ENCODE measurements at regions not wholly inside any gene's neighbourhood (a gene's known extent, or its start where the extent isn't known, plus 50 kb on each side); places are given as distances from the start of the nearest gene placed in this dataset.

DNA sequence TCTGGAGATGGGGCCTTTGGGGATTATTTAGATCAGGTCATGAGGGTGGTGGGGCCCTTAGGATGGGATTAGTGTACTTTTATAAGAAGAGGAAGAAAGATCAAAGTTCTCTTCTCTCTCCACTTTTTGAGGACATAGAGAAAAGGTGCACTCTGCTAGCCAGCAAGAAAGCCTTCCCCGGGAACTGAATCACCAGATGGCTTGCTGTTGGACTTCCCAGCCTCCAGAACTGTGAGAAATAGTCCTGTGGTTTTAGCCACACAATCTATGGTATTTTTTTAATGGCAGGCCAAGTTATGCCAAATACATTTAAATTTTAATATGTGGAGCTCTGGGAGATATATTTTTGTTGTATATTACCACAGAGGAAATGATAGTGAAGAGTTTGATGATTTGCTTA, 385.8 kb downstream of the KLF12 start:
- DNase-seq (ENCODE audit: low spot score): no peak

DNA sequence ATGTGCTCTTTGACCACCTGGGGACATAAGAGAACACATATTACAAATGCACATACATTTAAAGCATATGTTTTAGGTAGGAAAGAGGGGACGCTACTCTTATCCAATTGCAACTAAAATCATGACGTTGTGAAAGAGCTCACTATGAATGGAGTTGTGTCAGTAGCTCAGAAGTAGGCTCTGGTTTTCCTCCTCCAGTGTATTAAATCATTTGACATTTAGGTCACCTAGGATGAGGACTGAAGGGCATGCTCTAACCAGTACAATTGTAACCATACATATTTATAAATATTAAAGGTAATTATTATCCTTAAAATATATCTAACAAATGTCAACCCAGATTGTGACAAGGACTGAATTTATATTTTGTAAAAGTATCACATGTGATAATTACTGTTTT, 389.0 kb downstream of the KLF12 start:
- no peak for DNase-seq (ENCODE audit: low spot score)

DNA sequence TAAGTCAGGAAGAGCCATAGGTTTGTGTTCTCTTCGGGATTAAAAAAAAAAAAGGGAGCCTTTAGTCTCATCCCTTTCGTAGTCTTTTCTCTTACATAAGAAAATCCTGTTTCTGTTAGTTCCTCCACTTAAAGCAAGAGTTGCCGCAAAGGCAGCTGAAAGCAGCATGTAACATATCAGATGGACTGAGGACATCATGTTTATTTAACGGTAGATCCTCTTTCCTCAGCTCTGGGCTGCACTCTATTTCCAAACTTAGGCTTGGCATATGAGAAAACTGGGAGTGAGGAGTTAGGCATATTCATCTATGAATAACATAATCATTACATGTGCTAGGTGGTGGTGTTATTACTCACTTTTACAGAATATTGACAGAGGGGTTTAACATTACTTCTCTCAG, 391.2 kb downstream of the KLF12 start:
- DNase-seq (ENCODE audit: low spot score): no peak

DNA sequence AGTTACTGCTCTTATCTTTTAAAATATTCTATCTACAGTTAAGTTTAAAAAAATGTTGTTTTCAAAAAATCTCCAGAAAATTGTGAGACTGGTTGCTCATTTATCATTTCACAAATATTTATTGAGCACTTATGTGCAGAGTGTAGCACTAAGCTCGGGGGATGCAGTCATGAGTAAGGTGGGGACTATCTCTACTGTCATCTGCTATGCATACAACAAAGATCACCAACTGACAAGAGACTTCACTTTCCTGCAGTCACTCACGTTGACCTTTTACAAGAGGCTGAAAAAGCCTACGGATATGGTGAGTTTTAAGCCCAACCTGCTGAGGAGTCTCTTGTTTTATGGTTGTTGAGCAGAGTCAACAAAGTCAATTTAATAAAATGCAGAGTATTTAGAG, 392.5 kb downstream of the KLF12 start:
- DNase-seq (ENCODE audit: low spot score): no peak

DNA sequence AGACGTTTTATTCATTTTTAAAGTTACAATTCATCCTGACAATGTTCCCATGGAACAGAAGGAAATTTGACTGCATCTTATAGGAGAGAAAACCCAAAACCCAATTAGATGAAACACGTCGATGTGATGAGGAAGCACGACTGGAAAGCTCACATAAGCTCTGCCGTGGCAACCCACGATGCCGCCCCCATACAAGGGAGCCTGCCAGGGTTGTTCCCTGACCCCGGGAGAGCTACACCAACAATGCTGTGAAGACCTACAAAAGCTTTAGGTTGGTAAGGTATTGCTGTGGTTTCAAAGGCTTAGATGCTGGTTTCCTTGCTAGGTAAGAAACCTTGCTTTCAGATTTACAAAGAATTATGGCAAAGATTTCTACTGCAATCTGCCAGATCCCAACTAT, 393.1 kb downstream of the KLF12 start:
- DNase-seq (ENCODE audit: low spot score): no peak

DNA sequence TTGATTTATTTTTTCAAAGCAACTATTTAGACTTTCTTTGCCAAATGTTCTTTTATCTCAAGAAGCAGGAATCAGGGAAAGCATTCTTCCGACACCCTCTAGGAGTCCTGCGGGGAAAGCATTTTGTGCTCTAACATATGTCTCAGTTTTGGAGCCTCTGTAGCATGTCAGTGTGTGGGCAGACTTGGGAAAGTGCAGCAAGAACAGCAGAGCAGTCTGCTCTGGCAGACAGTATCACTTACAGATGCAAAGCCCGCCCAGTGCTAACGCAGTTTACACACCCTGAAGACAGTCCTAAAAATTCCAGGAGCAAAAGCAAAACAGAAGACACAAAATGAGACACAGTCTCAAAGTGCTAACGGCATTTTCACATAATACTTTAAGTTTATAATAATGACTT, 393.5 kb downstream of the KLF12 start:
- no peak for DNase-seq (ENCODE audit: low spot score)

DNA sequence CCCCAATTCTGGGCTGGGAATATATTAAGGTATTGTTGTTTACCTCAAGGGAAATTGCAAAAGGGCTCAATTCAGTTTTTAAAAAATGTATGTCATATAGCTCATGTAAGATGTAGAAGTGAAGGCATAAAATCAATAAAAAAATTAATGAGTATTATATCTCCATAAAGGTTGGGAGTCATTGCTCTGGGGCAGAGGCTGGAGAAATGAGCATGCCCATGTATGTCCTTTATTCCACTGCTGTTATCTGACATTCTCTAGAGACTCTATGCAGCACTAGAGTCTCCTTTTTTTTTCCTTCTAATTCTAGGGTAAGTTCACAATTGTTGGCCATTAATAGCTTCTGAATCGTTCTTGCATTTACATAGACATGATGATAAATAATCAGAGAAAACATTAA, 394.8 kb downstream of the KLF12 start:
- DNase-seq (ENCODE audit: low spot score): no peak

DNA sequence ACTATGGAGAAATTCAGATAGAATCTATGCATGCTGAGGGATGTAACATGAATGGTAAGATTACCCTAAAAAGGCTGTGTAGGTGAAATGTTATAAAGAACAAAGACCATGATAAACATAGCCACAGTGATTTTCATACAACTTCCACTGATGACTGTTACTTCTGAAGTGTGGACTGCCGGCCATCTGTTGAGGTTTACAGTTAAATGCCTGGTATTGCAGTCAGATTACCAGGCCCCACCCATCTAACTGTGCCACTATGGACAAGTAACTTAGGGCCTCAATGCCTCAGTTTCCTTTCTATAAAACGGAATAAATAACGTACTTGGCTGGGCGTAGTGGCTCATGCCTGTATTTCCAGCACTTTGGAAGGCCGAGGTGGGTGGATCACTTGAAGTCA, 395.6 kb downstream of the KLF12 start:
- no peak for DNase-seq (ENCODE audit: low spot score)

DNA sequence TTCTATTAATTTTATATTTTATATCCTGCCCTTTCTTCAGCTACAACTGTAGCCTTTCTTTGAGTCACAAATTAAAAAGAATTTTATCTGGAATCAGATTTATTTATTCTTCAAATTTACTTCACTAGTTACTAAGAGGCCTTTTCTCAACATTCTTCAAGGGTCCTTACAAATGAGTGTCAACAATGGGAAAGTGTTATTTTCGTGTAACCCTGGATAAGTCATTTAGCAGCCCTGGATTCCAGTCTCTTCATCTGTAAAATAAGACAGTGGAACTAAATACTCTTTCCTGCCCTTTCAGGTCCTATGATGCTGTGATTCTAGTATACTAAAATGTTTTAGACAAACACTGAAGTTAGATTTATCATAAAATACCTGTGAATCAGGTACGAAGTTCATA, 397.0 kb downstream of the KLF12 start:
- no peak for DNase-seq (ENCODE audit: low spot score)

DNA sequence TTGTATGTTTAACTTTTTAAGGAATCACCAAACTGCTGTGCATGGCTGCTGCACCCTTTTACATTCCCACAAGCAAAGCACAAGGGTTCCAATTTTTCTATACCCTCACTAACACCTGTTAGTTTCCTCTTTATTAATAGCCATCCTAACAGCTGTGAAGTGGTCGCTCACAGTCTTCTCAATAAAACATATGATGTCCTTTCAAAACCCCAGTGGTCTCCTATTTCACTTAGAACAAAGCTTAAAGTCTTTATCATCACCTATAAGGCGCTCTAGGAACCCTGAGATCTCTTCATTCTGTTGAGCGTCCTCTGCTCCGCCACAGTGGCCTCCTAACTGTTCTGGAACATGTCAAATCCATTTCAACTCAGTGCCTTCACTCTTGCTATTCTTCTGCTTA, 400.5 kb downstream of the KLF12 start:
- no peak for DNase-seq (ENCODE audit: low spot score)

DNA sequence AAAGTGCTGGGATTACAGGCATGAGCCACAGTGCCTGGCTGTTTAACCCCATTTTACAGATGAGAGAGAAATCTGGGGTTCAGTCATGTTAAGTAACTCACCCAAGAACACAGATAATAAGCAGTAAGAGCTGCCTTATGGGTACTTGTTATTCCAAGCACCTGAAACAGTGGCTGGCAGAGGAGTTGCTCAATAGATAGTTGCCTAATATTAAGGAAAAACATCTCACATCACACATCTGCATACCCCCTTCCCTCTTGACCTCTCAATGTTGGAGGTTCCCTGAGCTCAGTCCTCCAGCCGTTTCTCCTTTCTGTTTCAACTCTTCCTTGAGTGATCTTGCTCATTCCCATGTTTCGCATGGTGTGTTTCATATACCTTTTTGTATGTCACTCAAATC, 401.9 kb downstream of the KLF12 start:
- DNase-seq (ENCODE audit: low spot score): no peak

DNA sequence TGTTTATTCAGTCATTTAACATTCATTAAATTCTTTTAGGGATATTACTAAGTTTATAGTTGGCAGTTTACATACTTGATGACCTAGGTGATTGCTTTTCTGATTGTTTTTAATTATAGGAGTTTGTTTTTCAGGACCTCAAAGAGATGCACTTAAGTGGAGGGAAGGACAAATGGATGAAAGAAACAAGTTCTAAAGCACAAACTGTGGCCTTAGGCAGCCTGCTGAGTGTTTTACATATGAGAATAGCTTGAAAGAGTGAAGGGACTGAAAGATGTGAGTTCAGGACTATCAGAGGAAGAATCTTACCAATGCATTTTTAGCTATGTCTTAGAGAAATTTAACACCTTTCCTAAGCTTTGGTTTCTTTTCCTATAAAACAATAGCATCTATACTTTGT, 402.6 kb downstream of the KLF12 start:
- DNase-seq (ENCODE audit: low spot score): no peak

DNA sequence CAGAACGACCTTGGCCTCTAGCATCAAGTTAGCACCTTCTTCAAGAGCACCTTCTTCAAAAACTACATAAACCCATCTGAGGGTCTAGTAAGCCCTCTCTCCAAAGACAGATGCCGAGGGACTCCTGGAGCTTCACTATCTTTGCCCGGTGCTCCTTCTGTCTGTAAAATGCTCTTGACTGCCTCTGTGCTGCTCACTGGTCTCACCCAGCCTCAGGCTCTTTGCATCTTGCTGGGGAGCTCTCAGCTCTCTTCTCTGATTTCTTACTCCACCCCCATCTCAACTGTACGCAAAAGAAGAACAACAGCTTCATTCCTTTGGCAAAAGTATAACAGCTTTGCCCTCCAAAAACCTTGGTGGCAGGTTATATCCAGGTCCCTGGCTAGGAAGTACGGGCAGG, 404.2 kb downstream of the KLF12 start:
- DNase-seq (ENCODE audit: low spot score): no peak

DNA sequence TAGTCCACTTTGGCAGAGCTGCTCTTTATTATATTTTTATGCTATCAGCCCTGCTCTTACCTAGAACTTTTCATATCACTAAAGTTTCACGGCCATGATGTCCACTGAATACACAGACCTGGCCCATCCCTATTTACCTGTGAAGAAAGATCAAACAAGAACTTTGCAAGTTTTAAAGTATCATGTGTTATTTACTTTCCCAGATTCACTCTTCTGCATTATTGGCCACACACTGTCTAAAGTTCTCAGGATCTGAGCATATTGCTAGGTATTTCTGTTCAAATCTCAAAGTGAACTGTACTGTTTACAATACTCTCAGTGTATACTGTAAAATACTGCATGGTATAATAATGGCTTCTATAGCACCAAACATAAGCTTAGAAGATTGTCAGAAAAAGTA, 405.2 kb downstream of the KLF12 start:
- no peak for DNase-seq (ENCODE audit: low spot score)

DNA sequence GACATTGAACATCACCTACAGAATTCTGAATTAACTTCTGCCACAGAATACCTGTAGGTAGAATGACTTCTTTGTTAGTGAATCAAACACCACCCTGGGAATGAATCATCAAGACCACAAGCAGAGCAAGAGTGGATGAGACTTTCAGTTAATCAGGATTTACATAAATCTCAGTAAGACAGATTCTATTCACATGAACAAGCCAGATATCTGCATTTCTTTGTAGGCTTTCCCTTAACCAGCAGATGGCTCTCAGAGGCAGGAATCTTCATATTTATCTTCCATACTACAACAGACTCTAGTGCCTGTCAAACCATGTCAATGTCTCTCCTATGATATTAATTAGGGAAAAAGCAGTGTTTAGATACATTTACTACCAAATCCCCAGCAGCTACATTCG, 412.1 kb downstream of the KLF12 start:
- peak; percentile 56 for DNase-seq (ENCODE audit: low spot score)

DNA sequence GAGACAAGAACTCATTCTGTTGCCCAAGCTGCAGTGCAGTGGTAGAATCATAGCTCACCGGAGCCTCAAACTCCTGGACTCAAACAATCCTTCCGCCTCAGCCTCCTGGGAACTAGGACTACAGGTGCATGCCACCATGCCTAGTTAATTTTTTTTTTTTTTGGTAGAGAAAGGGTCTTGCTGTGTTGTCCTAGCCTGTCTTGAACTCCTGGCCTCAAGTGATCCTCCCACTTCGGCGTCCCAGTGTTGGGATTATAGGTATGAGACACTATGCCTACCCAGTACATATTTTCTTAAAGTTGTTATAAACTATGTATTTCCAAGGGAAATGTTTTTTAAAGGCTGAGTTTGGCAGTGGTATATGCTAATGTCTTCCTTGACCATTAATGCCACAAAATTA, 412.6 kb downstream of the KLF12 start:
- no peak for DNase-seq (ENCODE audit: low spot score)

DNA sequence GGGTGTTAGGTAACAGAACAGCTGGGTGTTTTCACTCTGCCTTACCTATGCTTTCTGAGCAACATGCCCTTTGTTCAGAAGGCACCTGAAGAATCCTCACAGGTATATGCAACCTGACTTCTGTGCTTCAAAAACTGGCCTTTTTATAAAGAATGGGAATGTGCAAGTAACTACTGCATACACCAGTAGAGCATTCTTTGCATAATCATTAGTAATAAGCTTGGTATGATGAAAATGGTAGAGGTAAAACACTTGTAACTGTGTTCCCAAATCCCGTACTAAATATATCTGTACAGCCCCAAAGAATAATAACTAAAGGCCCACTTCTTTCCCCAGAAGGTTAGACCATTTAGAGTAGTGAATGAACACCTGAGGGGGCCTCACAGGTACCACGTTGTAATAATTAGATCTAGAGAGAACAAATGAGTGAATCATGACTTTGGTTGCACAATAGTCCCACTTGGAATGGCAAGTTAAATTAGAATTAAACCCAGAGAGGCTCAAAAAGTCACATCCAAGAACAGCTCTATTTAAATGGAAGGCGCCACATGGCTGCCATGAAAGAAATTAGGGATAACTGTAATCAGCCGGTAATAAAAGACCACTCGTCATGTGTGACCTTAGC, 413.9 kb downstream of the KLF12 start:
- no peak for DNase-seq (ENCODE audit: low spot score)

DNA sequence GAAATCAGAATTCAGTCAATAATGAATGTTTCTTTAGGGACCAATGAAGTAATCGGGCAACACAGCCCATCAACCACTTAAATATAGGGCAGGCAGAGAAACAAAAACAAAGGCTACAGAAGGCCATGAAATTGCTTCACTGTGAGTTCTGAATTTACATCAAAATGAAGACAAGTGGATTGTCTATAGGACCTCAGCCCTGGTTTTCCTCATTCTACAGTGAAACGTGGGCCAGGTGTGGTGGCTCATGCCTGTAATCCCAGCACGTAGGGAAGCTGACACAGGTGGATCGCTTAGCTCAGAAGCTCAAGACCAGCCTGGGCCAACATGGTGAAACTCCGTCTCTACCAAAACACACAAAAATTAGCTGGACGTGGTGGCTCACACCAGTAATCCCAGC, 416.0 kb downstream of the KLF12 start:
- no peak for DNase-seq (ENCODE audit: low spot score)

DNA sequence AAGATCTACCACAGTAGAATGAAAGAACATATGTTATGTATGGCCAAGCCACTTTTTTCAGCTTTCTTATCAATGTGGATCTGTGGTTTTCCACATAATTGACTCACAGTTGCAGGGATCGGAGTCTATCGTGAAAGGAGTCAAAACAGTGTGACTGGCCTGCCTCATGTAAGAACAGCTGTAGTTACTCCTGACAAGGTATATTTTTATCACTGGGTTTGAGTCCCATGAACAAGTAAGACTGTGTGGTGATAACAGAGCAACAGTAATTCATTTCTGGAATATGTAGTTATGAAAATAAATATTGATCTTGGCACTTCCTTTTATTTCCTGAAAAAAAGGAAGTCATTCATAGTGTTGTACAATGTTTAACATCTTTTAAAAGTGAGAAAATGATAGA, 416.6 kb downstream of the KLF12 start:
- DNase-seq (ENCODE audit: low spot score): no peak

DNA sequence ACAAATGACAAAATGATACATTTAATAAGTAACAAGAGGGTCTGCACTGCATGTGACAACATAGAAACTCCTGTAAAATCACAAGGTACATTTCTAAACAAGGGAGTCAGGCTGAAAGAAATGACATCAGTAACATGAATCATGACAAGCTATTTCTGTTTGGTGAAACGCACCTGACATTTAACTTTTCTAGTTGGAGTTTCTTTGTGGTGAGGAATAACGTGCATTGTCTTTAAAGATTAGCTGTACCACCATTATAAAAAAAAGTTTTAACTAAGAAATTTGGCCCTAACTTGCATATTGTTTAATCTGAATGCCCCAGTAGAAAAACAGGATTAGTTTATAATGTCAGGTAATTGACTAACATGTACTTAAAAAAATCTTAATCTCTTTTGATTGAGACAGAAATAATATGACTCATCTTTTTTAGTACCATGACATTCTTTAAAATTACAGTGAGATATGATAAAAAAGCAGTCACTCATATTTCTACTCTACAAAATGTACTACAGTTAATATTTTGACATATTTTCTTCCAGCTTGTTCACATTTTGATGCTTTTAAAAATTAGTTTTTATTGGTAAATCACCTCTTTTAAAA, 418.2 kb downstream of the KLF12 start:
- DNase-seq (ENCODE audit: low spot score): no peak

DNA sequence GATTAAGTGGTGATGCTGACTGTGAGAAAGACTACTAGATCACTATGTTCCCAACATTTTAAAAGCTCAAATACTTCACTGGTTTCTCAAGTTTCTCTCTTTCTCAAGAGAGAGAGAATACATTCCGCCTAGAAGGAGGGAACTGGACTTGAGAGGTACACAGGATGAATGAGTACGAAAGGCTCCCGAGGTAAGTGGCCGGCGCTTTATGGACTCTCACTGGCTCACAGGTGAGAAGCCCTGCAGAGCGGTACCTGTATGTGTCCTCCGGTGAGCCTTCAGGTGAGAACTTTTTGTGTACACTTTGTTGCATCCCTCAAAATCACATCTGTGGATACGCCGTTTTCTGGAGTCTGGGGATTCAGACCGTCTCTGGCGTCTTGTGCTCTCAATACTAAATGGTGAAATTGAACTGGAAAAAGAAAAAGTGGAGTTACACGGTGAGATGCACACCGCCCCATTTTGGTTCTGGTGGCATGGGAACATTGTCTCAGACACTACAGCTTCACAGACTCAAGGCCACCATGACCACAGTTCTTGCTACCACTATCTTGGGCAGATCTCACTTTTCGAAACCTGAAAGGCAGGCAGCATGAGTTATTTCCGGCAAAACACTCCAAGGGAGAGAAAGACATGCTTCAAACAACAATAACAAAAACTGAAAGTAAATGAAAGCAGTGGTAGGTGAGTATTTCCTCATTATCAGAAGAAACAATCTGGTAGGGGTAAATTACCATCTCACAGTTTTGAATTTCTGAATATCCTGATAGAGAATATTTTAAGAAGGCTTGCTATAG, 418.9 kb downstream of the KLF12 start:
- no peak for DNase-seq (ENCODE audit: low spot score)

DNA sequence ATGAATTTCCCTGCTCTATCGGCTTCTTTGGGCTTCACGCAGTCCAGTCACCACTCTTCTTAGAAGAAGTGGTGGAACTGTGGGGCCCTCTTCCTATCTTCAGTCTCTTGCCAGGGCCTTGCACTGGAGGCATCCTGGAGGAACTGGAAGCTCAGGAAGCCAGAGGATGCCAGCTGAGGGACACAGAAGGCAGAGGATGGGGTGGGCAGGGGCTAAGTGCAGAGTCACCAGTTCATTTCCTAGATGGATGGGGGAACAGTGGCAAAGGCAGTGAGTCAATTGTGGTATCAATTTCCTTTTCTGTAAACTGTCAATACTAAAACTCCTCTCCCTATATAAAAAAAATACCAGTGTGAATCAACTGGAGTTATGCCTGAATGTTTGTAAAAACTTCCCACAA, 419.7 kb downstream of the KLF12 start:
- no peak for DNase-seq (ENCODE audit: low spot score)

DNA sequence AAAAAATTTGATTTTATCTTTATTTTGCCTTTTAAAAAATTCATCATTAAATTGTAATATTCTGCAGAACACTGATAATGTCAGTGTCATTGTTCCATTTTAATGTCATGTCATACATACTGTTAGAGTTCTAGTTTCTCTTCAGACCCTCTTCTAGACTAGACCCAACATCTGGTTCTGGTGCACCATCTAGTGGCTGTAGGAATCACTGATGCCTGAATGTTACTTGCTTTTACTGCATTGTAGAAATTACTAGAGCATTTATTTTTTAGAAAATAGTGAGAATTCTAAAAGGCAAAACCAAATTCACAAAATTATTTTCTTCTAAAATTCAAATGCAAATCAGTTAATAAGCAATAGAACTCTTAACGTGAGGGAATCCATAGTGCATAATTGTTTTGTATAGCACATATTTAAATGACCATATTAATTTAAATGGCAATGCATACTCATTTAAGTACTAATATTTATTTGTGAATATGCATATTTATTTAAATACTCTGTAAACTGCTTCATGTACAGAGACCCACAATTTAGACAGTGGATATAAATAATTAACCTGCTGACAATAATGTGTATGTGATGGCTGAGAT, 425.7 kb downstream of the KLF12 start:
- peak; percentile 61 for DNase-seq (ENCODE audit: low spot score)

Data from COLO829 (cell line).